Astrocyte of the spinal cord (primary cell): ENCODE measurements at regions not wholly inside any gene's neighbourhood (a gene's known extent, or its start where the extent isn't known, plus 50 kb on each side); places are given as distances from the start of the nearest gene placed in this dataset.

ENCODE experiments used
- DNase-seq: peaks from one replicate; pipeline ENCODE4 v3.0.0; 2011; ENCODE audit warnings: low read depth, low spot score
- H3K4me3 ChIP-seq: 2 replicates; pipeline ENCODE4 v1.5.1; 2011; ENCODE audit warnings: low read depth, mild to moderate bottlenecking, low read length, moderate library complexity
- in situ Hi-C: cut with HindIII; loops from 2 replicates; pipeline ENCODE4 v1.10.0; 2017; ENCODE audit warnings: low sequenced_read_pairs
- TF ChIP-seq, protein P1 (sequence below): IDR thresholded peaks from 2 replicates; pipeline ENCODE4 v1.5.1; 2012; ENCODE audit warnings: low read depth, mild to moderate bottlenecking, low read length, inconsistent platforms

DNA sequence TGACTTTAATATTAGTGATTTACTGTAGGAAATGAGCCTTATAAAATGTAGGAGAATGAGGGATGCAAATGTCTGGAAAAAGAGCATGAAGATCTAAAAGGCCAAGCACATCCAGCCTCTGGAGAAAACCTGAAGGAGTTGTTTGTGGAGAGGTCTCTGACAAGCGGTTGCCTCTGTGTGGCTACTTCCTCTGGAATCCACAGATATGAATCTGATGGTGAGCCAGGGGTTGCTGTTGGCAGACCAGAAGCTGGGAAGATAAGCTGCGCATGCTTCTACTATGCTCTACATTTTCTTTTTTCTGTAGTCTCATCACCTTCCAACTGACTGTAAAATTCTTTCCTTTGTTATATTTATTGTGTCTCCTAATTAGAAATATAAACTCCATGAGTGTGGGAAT lies 248.6 kb downstream of the OLFM3 start:
- in situ Hi-C loops, result no loop called here
- H3K4me3 ChIP-seq, result no peak overlapping the region
- DNase-seq, result no peak
- TF ChIP-seq, protein P1, sequence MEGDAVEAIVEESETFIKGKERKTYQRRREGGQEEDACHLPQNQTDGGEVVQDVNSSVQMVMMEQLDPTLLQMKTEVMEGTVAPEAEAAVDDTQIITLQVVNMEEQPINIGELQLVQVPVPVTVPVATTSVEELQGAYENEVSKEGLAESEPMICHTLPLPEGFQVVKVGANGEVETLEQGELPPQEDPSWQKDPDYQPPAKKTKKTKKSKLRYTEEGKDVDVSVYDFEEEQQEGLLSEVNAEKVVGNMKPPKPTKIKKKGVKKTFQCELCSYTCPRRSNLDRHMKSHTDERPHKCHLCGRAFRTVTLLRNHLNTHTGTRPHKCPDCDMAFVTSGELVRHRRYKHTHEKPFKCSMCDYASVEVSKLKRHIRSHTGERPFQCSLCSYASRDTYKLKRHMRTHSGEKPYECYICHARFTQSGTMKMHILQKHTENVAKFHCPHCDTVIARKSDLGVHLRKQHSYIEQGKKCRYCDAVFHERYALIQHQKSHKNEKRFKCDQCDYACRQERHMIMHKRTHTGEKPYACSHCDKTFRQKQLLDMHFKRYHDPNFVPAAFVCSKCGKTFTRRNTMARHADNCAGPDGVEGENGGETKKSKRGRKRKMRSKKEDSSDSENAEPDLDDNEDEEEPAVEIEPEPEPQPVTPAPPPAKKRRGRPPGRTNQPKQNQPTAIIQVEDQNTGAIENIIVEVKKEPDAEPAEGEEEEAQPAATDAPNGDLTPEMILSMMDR, result no peak
